ENCODE measurements at regions not wholly inside any gene's neighbourhood (a gene's known extent, or its start where the extent isn't known, plus 50 kb on each side); places are given as distances from the start of the nearest gene placed in this dataset.

DNA sequence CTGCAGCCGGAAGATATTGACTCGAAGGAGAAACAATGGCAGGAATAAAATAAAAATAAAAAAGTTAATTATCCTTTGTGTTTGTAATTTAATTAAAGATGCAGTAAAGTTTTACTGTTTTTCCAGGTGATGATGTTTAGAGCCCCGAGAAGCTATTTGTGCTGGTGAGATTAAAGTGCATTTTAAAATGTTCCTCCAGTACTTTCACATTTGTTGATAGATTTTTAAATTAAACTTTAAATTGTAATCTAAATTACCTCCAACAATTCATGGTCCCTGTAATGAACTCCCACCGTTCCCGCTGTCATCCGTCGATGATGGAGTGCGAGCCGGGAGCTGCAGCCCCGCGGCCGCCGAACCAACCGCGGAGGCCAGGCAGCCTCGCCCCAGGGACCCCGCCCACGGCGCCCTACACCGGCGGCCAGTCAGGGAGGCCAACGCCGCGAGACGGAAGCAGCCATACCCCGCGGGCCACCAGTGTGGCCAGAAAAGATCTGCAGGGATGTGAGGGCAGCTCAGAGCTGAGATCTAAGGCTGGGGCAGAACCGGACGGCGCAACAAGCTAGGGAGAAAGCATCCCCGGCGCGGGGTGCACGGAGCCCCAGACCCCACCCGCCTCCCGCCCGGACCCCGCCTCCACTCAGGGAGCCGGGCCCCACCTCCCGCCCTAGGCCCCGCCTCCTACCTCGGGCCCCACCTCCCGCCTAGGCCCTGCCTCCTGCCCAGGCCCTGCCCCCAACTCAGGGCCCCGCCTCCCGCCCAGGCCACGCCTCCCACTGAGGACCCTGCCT lies 104.0 kb downstream of the FAM53A start:
- H4K20me1 ChIP-seq (ENCODE audit: insufficient read depth, low read length): no peaks in the 10 kb centered on the region
- no peaks in the 10 kb centered on the region for H3K36me3 ChIP-seq (ENCODE audit: insufficient read depth, low read length)
- peak overlapping the region; percentile 92 for H2AFZ ChIP-seq (ENCODE audit: low read length)
- peak overlapping the region; percentile 81 for H3K4me3 ChIP-seq (ENCODE audit: insufficient read depth, low read length)
- no peaks in the 10 kb centered on the region for H3K27me3 ChIP-seq (ENCODE audit: insufficient read depth, low read length)
- DNase-seq (ENCODE audit: insufficient read length, low spot score, missing footprints): peak; percentile 99
- H3K27ac ChIP-seq (ENCODE audit: low read depth, low read length): peak overlapping the region; percentile 11
- TF ChIP-seq, protein P1, sequence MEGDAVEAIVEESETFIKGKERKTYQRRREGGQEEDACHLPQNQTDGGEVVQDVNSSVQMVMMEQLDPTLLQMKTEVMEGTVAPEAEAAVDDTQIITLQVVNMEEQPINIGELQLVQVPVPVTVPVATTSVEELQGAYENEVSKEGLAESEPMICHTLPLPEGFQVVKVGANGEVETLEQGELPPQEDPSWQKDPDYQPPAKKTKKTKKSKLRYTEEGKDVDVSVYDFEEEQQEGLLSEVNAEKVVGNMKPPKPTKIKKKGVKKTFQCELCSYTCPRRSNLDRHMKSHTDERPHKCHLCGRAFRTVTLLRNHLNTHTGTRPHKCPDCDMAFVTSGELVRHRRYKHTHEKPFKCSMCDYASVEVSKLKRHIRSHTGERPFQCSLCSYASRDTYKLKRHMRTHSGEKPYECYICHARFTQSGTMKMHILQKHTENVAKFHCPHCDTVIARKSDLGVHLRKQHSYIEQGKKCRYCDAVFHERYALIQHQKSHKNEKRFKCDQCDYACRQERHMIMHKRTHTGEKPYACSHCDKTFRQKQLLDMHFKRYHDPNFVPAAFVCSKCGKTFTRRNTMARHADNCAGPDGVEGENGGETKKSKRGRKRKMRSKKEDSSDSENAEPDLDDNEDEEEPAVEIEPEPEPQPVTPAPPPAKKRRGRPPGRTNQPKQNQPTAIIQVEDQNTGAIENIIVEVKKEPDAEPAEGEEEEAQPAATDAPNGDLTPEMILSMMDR (IDR thresholded peaks at IDR 0.05; ENCODE audit: extremely low read depth, low read depth, low read length): no peak
- H3K4me2 ChIP-seq (ENCODE audit: insufficient read depth, low read length): peak overlapping the region; percentile 83
- H3K9me3 ChIP-seq (ENCODE audit: low read depth, low read length): no peaks in the 10 kb centered on the region
- H3K4me1 ChIP-seq (ENCODE audit: insufficient read depth, low read length): peaks cover 5% of the 10 kb centered on the region
- H3K79me2 ChIP-seq (ENCODE audit: insufficient read depth, low read length): no peaks in the 10 kb centered on the region

DNA sequence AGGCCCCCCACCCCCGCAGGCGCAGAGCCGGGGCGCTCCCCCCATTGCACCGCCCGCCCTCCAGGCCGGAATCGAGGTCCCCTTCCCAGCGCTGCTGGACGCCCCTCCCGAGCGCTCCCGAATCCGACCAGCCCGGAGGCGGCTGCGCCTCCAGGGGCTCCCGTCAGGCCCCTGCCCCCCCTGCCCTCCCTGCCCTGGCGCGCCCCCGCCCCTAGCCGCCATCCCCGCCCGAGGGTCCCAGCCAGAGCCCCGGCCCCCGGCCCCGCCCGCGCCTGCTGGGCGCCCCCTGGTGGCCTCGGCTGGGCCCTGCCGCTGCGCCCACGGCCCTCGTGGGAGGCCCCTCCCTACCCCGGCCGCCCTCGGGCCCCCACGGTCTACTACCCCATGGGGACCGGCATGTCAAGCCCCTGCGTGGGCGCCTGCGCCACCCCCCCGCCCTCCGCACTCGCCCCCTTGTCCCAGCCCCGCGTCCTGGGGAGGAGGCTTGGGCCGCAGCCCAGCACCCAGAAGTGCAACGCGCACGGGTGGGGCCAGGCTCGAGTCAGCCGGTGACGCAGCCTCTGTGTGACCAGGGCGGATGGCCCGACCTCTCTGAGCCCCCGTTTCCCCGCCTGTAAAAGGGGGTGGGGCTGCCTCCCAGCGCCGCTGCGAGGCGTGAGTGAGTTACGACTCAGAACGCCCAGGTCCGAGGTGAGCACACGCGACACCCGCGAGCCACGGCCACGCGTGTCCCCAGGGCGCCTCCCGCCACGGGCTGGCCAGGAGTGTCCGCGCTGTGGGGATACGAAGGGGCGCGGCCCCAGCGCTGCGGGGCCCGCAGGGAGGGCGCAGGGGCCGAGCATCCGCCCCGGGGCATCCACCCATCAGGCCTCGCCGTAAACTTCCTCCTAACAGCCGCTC lies 104.9 kb downstream of the FAM53A start:
- peak; percentile 100 for DNase-seq (ENCODE audit: insufficient read length, low spot score, missing footprints)
- H3K27ac ChIP-seq (ENCODE audit: low read depth, low read length): peak overlapping the region; percentile 11
- H3K4me3 ChIP-seq (ENCODE audit: insufficient read depth, low read length): peak overlapping the region; percentile 81
- no peaks in the 10 kb centered on the region for H3K79me2 ChIP-seq (ENCODE audit: insufficient read depth, low read length)
- TF ChIP-seq, protein P1 (IDR thresholded peaks at IDR 0.05; ENCODE audit: extremely low read depth, low read depth, low read length): no peak
- H3K4me1 ChIP-seq (ENCODE audit: insufficient read depth, low read length): peaks cover 5% of the 10 kb centered on the region
- peak overlapping the region; percentile 83 for H3K4me2 ChIP-seq (ENCODE audit: insufficient read depth, low read length)
- H3K36me3 ChIP-seq (ENCODE audit: insufficient read depth, low read length): no peaks in the 10 kb centered on the region
- no peaks in the 10 kb centered on the region for H3K9me3 ChIP-seq (ENCODE audit: low read depth, low read length)
- H3K27me3 ChIP-seq (ENCODE audit: insufficient read depth, low read length): no peaks in the 10 kb centered on the region
- H4K20me1 ChIP-seq (ENCODE audit: insufficient read depth, low read length): no peaks in the 10 kb centered on the region
- peak overlapping the region; percentile 92 for H2AFZ ChIP-seq (ENCODE audit: low read length)

DNA sequence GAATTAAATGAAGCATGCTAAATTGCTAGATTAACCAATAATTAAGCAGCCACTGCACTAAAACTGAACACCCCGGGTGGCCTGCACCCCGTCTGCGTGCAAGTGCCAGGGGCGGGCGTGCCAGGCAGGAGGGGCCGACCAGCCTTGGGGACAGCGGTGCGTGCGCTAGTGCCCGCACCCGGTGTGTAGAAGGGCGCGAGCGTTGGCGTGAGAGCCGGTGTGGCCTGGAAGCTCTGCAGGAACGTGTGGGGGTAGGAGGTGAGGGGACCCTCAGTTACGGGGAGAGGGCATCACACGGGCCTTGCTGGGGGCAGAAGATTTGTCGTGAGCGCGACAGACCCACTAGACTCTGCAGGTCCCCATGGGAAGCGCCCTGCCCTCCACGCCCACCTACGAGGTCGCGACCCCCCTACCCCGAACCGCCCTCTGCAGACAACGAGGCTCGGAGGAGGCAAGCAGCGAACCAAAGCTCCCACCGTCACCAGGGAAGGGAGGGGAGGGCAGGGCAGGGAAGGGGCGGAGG lies 105.8 kb downstream of the FAM53A start:
- Histone ChIP-seq H3K4me1 (ENCODE audit: insufficient read depth, low read length) (peaks cover 5% of the 10 kb centered on the region), H3K4me3 (ENCODE audit: insufficient read depth, low read length) (no peak overlapping the region), H3K4me2 (ENCODE audit: insufficient read depth, low read length) (no peak overlapping the region), H2AFZ (ENCODE audit: low read length) (no peak overlapping the region), H3K36me3 (ENCODE audit: insufficient read depth, low read length) (no peaks in the 10 kb centered on the region), H3K9me3 (ENCODE audit: low read depth, low read length) (no peaks in the 10 kb centered on the region), H3K79me2 (ENCODE audit: insufficient read depth, low read length) (no peaks in the 10 kb centered on the region), H4K20me1 (ENCODE audit: insufficient read depth, low read length) (no peaks in the 10 kb centered on the region), H3K27me3 (ENCODE audit: insufficient read depth, low read length) (no peaks in the 10 kb centered on the region), H3K27ac (ENCODE audit: low read depth, low read length) (no peak overlapping the region)
- TF ChIP-seq, protein P1 (IDR thresholded peaks at IDR 0.05; ENCODE audit: extremely low read depth, low read depth, low read length): no peak
- peak; percentile 78 for DNase-seq (ENCODE audit: insufficient read length, low spot score, missing footprints)

Data from osteoblast (primary cell).